ENCODE measurements at regions not wholly inside any gene's neighbourhood (a gene's known extent, or its start where the extent isn't known, plus 50 kb on each side); places are given as distances from the start of the nearest gene placed in this dataset.

GRCh38 chr14:80414080-80414479 is 202.8 kb upstream of the DIO2 start:
- H3K9ac ChIP-seq (ENCODE audit: low read length): no peak overlapping the region
- TF ChIP-seq CTCF (IDR thresholded peaks at IDR 0.05) (no peak), EZH2 (IDR thresholded peaks at IDR 0.05; ENCODE audit: borderline replicate concordance, insufficient read depth, low read depth, low read length, poor library complexity, severe bottlenecking) (no peak)
- no peak overlapping the region for H3K4me3 Mint-ChIP-seq

GRCh38 chr14:80404413-80404812 is 193.1 kb upstream of the DIO2 start:
- ChIA-PET CTCF (no interaction called here), POLR2A (no interaction called here)
- no peak overlapping the region for H3K9ac ChIP-seq (ENCODE audit: low read length)
- H3K4me1 ChIP-seq (ENCODE audit: control insufficient read depth in 2 of 2, insufficient read depth in 2 of 2, low read length in 2 of 2): no peaks in the 10 kb centered on the region
- no peaks in the 10 kb centered on the region for H3K79me2 ChIP-seq (ENCODE audit: control insufficient read depth, insufficient read depth, low read length)
- Mint-ChIP-seq H3K27ac (no peak overlapping the region), H3K9me3 (ENCODE audit: insufficient read depth) (peaks cover 1% of the 10 kb centered on the region), H3K27me3 (no peaks in the 10 kb centered on the region), H3K4me1 (no peaks in the 10 kb centered on the region), H3K4me3 (no peak overlapping the region)
- no peaks in the 10 kb centered on the region for H3K36me3 ChIP-seq (replicated peaks in 1 of 2; ENCODE audit: control extremely low read depth in 1 of 2, control insufficient read depth in 1 of 2, extremely low read depth in 1 of 2, insufficient read depth in 2 of 2, low read length in 1 of 2)
- no peak overlapping the region for H2AFZ ChIP-seq (ENCODE audit: insufficient read depth, low read depth, low read length, poor library complexity, severe bottlenecking)
- intact Hi-C loops (cut with micrococcal nuclease): no loop called here
- DNase-seq: no peak
- H3K27ac ChIP-seq (ENCODE audit: low read length in 2 of 2): no peak overlapping the region
- TF ChIP-seq CTCF (IDR thresholded peaks at IDR 0.05) (no peak), EZH2 (IDR thresholded peaks at IDR 0.05; ENCODE audit: borderline replicate concordance, insufficient read depth, low read depth, low read length, poor library complexity, severe bottlenecking) (no peak)
- no CpG with 5 or more reads among the region's 1 CpG for WGBS (ENCODE audit: insufficient coverage)
- no peak overlapping the region for H3K4me3 ChIP-seq (ENCODE audit: control extremely low read depth in 1 of 5, extremely low read depth in 1 of 5, insufficient read depth in 1 of 5, low read depth in 2 of 5, low read length in 4 of 5)
- no peak overlapping the region for H3K4me2 ChIP-seq (replicated peaks; ENCODE audit: low read depth, low read length, poor library complexity, severe bottlenecking)
- H3K9me3 ChIP-seq (ENCODE audit: control extremely low read depth in 1 of 3, control insufficient read depth in 2 of 3, insufficient read depth in 1 of 3, low read length in 2 of 3): peaks cover 0 to 3% (median 0%) of the 10 kb centered on the region in 3 donors
- no peak for ATAC-seq (ENCODE audit: low read depth)
- H3K27me3 ChIP-seq (replicated peaks in 1 of 4; ENCODE audit: control extremely low read depth in 1 of 4, control insufficient read depth in 3 of 4, insufficient read depth in 4 of 4, low read length in 3 of 4): no peaks in the 10 kb centered on the region
- no peaks in the 10 kb centered on the region for H4K20me1 ChIP-seq (ENCODE audit: control insufficient read depth, insufficient read depth, low read length, poor library complexity, severe bottlenecking)

More at GRCh38 chr14:80414080-80414479, 202.8 kb upstream of the DIO2 start:
- DNase-seq: no peak
- Mint-ChIP-seq H3K4me1 (no peaks in the 10 kb centered on the region), H3K27ac (no peak overlapping the region), H3K27me3 (no peaks in the 10 kb centered on the region), H3K9me3 (ENCODE audit: insufficient read depth) (peaks cover 2% of the 10 kb centered on the region)
- H4K20me1 ChIP-seq (ENCODE audit: control insufficient read depth, insufficient read depth, low read length, poor library complexity, severe bottlenecking): no peaks in the 10 kb centered on the region
- H3K27ac ChIP-seq (ENCODE audit: low read length in 2 of 2): no peak overlapping the region
- no peak overlapping the region for H3K4me2 ChIP-seq (replicated peaks; ENCODE audit: low read depth, low read length, poor library complexity, severe bottlenecking)
- 91% methylated on average over 3 of the region's 4 CpGs for WGBS (ENCODE audit: insufficient coverage)
- intact Hi-C loops (cut with micrococcal nuclease): no loop called here
- H3K9me3 ChIP-seq (ENCODE audit: control extremely low read depth in 1 of 3, control insufficient read depth in 2 of 3, insufficient read depth in 1 of 3, low read length in 2 of 3): no peaks in the 10 kb centered on the region
- no peak for ATAC-seq (ENCODE audit: low read depth)
- H3K27me3 ChIP-seq (replicated peaks in 1 of 4; ENCODE audit: control extremely low read depth in 1 of 4, control insufficient read depth in 3 of 4, insufficient read depth in 4 of 4, low read length in 3 of 4): no peaks in the 10 kb centered on the region
- ChIA-PET CTCF (interaction anchor here (0.7 kb wide), 1 partner anchor 1139 kb away, joined by 5 read pairs; no protein-coding TSS in a partner anchor), POLR2A (no interaction called here)
- H3K4me1 ChIP-seq (ENCODE audit: control insufficient read depth in 2 of 2, insufficient read depth in 2 of 2, low read length in 2 of 2): no peaks in the 10 kb centered on the region
- H3K79me2 ChIP-seq (ENCODE audit: control insufficient read depth, insufficient read depth, low read length): no peaks in the 10 kb centered on the region
- no peaks in the 10 kb centered on the region for H3K36me3 ChIP-seq (replicated peaks in 1 of 2; ENCODE audit: control extremely low read depth in 1 of 2, control insufficient read depth in 1 of 2, extremely low read depth in 1 of 2, insufficient read depth in 2 of 2, low read length in 1 of 2)
- no peak overlapping the region for H3K4me3 ChIP-seq (ENCODE audit: control extremely low read depth in 1 of 5, extremely low read depth in 1 of 5, insufficient read depth in 1 of 5, low read depth in 2 of 5, low read length in 4 of 5)
- no peak overlapping the region for H2AFZ ChIP-seq (ENCODE audit: insufficient read depth, low read depth, low read length, poor library complexity, severe bottlenecking)
